ENCODE measurements at regions not wholly inside any gene's neighbourhood (a gene's known extent, or its start where the extent isn't known, plus 50 kb on each side); places are given as distances from the start of the nearest gene placed in this dataset.

GRCh38 chr15:95659656-95660055 lies 670.8 kb upstream of the NR2F2 start:
- TF ChIP-seq REST (IDR thresholded peaks at IDR 0.05; ENCODE audit: insufficient read depth in 1 of 2, low read depth in 2 of 2, low read length in 2 of 2), result no peak
- TF ChIP-seq POLR2AphosphoS5 (IDR thresholded peaks at IDR 0.05; ENCODE audit: low read depth, low read length), result no peak
- TF ChIP-seq TAF1 (IDR thresholded peaks at IDR 0.05; ENCODE audit: borderline replicate concordance, insufficient read depth, low read length), result no peak
- no peak for TF ChIP-seq SIN3A (IDR thresholded peaks at IDR 0.05; ENCODE audit: borderline replicate concordance, insufficient read depth, low read length)

Data from PFSK-1 (cell line).